ENCODE measurements at regions not wholly inside any gene's neighbourhood (a gene's known extent, or its start where the extent isn't known, plus 50 kb on each side); places are given as distances from the start of the nearest gene placed in this dataset.

DNA sequence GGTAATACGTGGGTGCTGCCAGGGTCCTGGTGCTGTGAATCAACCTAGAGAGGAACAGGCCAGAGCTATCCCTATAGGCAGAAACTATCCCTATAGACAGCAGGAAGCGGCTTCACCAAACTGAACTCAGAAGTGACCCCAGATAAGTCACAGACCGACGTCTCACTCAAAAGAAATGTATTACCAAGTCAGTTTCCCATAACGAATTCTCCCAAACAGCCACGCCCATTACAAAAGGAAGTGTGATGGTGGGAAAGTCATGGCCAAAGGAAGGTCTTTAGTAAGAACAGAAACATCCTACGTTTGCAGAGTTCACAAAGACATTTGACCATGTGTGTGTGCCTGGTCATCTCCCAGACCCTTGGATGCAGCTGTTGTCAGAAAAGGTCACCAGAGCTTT lies 470.8 kb upstream of the ADARB2 start:
- no peak for TF ChIP-seq POLR2A (IDR thresholded peaks at IDR 0.05)
- TF ChIP-seq, protein P1, sequence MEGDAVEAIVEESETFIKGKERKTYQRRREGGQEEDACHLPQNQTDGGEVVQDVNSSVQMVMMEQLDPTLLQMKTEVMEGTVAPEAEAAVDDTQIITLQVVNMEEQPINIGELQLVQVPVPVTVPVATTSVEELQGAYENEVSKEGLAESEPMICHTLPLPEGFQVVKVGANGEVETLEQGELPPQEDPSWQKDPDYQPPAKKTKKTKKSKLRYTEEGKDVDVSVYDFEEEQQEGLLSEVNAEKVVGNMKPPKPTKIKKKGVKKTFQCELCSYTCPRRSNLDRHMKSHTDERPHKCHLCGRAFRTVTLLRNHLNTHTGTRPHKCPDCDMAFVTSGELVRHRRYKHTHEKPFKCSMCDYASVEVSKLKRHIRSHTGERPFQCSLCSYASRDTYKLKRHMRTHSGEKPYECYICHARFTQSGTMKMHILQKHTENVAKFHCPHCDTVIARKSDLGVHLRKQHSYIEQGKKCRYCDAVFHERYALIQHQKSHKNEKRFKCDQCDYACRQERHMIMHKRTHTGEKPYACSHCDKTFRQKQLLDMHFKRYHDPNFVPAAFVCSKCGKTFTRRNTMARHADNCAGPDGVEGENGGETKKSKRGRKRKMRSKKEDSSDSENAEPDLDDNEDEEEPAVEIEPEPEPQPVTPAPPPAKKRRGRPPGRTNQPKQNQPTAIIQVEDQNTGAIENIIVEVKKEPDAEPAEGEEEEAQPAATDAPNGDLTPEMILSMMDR (IDR thresholded peaks at IDR 0.05), result no peak
